Lower leg skin (tissue), 4 donors: ENCODE measurements at regions not wholly inside any gene's neighbourhood (a gene's known extent, or its start where the extent isn't known, plus 50 kb on each side); places are given as distances from the start of the nearest gene placed in this dataset.

Experiments
- DNase-seq, 2 donors: peaks; one replicate each; pipeline ENCODE4 v3.0.0-alpha.2; 2019; ENCODE audit warnings: low spot score in 2 of 2
- H3K4me3 ChIP-seq: fragments of 200-600 bp; sonication (generic); 2 replicates; pipeline ENCODE4 v1.5.1; 2017; ENCODE audit warnings: mild to moderate bottlenecking, low read depth; ENCODE audit not compliant: poor library complexity, severe bottlenecking
- POLR2A ChIP-seq, 2 donors: fragments of 450-650 bp; IDR thresholded peaks; one replicate each; pipeline ENCODE4 v1.6.1; 2016 to 2017; ENCODE audit warnings: antibody characterized with exemption in 2 of 2, mild to moderate bottlenecking in 1 of 2, moderate library complexity in 1 of 2
- WGBS, 2 donors: methylation state at CpG; one replicate each; pipeline ENCODE4 v1.1.5; 2018; 5-methylcytosine and 5-hydroxymethylcytosine counted together
- intact Hi-C: fragments of 100-400 bp; cut with DNase I; formaldehyde crosslinking; loops from one replicate; pipeline ENCODE4 v1.15.0; 2023; ENCODE audit warnings: low total_unique reads
- TF ChIP-seq, protein P1 (sequence below), 3 donors: fragments of 450-650 bp; IDR thresholded peaks; one replicate each; pipeline ENCODE4 v1.5.1; 2016; ENCODE audit warnings: antibody characterized with exemption in 3 of 3, mild to moderate bottlenecking in 3 of 3, moderate library complexity in 2 of 3

DNA sequence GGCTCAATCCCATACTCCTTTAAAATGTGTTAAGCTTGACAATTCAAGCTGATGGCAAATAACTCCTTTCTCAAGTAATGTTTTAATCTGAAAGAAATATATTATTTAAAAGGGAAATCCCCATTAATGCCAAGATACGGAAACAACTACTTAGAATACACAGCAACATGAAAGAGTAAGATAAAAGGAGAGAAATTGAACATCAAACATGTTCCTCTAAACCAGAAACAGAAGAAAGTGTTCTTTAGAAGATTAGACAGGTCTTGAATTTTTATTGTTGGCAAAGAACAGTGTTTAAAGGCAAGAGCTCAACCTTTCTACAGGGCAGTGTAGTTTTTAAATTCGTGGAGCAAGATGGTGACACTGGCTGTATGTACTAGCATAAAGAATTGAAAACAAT lies 105.8 kb upstream of the NRIP1 start:
- TF ChIP-seq POLR2A (IDR thresholded peaks at IDR 0.05), result no peak
- TF ChIP-seq, protein P1, sequence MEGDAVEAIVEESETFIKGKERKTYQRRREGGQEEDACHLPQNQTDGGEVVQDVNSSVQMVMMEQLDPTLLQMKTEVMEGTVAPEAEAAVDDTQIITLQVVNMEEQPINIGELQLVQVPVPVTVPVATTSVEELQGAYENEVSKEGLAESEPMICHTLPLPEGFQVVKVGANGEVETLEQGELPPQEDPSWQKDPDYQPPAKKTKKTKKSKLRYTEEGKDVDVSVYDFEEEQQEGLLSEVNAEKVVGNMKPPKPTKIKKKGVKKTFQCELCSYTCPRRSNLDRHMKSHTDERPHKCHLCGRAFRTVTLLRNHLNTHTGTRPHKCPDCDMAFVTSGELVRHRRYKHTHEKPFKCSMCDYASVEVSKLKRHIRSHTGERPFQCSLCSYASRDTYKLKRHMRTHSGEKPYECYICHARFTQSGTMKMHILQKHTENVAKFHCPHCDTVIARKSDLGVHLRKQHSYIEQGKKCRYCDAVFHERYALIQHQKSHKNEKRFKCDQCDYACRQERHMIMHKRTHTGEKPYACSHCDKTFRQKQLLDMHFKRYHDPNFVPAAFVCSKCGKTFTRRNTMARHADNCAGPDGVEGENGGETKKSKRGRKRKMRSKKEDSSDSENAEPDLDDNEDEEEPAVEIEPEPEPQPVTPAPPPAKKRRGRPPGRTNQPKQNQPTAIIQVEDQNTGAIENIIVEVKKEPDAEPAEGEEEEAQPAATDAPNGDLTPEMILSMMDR (IDR thresholded peaks at IDR 0.05), result no peak
- no peak overlapping the region for H3K4me3 ChIP-seq
- intact Hi-C loops, result no loop called here
- WGBS, 2 donors, result 50 to 53% methylated on average over 2 of the region's 2 CpGs
- DNase-seq, result no peak

DNA sequence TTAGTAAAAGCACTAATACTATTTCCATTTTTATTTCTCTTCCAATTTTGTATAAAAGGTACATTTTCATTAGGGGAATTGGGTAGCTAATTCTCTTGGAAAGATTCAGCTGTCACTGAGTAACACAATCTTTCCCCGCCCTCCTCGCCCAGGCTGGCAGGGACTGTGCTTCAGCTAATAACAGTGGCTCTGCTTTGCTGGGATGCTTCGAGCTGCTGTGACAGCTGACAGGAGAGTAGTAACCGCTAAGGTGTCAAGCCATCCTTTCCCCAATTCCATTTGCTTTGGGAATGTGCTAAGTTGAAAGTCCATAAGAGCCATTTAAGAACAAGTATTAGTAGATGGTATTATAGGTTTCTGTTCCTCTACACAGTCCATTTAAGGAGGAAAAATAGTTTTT lies 106.7 kb upstream of the NRIP1 start:
- DNase-seq, result no peak
- 73 to 78% methylated on average over 4 of the region's 4 CpGs for WGBS, 2 donors
- intact Hi-C loops, result no loop called here
- TF ChIP-seq POLR2A (IDR thresholded peaks at IDR 0.05), result no peak
- TF ChIP-seq, protein P1 (IDR thresholded peaks at IDR 0.05), result no peak
- H3K4me3 ChIP-seq, result no peak overlapping the region

DNA sequence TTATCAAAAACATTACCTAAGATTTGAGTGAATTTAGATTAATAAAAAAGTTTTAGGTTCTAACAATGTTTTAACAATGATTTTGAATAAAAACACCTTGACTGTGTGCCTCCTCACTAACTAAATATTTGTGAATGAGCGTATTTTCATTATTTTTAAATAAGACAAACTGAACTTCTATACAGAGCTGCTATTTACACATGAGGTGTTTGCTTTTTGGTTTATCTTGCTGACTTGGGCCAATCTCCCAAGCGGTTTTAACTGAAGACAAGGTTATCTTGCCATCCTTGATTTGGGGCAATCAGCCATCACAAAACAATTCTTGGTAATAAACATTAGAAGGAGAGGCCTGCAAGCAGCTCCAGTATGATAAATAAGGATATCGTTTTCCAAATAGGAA lies 108.2 kb upstream of the NRIP1 start:
- intact Hi-C loops, result no loop called here
- DNase-seq, result no peak
- H3K4me3 ChIP-seq, result no peak overlapping the region
- WGBS, 2 donors, result 71% methylated on average over 3 of the region's 3 CpGs
- TF ChIP-seq, protein P1 (IDR thresholded peaks at IDR 0.05), result no peak
- TF ChIP-seq POLR2A (IDR thresholded peaks at IDR 0.05), result no peak

DNA sequence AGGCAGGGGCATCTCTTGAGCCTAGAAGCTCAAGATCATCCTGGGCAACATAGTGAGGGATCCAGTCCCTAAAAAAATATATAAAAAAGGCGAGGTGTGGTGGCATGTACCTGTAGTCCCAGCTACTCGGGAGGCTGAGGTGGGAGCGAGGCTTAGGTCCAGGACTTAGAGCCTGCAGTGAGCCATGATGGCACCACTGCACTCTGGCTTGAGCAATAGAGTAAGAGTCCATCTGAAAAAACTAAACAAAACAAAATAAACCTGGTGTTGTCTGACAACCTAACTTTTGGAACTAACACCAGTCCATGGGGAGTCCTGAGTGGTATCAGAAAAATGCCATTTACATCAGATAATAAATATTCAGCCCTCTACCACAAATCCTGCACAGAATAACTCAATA lies 110.1 kb upstream of the NRIP1 start:
- intact Hi-C loops, result no loop called here
- WGBS, 2 donors, result 95 to 96% methylated on average over 3 of the region's 3 CpGs

DNA sequence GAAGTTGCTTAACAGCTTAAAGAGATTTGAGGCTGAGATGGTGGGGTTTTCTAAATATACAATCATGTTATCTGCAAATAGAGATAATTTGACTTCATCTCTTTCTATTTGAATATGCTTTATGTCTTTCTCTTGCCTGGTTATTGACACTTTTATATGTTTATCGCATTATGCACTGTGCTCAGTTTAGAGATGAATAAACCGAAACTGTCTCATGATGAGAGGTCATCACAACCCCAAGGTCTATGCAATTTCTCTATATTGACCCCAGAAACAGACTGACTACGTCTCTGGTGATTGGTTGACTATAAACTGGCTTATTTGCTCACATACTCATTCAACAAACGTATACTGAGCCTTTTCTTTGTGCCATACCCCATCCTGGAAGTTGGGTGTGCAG lies 117.9 kb upstream of the NRIP1 start:
- H3K4me3 ChIP-seq, result no peak overlapping the region
- no peak for DNase-seq
- TF ChIP-seq POLR2A (IDR thresholded peaks at IDR 0.05), result no peak
- TF ChIP-seq, protein P1 (IDR thresholded peaks at IDR 0.05), result no peak
- intact Hi-C loops, result no loop called here
- WGBS, 2 donors, result 84 to 86% methylated on average over 4 of the region's 4 CpGs

More for the DNA sequence above, 110.1 kb upstream of the NRIP1 start:
- DNase-seq, result no peak
- no peak overlapping the region for H3K4me3 ChIP-seq
- no peak for TF ChIP-seq POLR2A (IDR thresholded peaks at IDR 0.05)
- TF ChIP-seq, protein P1 (IDR thresholded peaks at IDR 0.05), result no peak

DNA sequence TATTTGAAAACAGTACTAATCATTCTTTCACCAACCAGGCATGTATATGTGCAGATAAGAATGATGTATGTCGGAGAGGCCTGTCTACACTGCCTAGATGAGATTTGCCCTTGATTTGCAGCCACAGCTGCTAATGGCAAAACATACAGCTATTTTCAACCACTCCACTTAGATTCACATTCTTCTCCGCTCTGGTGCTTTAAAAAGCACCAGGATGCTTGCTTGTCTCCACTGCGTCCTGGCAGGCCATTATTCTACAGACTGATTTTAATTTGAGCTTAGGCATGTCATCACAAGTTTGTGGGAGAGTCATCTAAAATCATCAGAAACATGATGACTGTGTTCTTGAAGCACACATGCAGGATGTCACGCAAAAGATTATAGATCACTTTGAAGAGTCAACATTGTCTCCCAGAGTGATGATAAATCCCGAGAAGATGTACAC lies 119.0 kb upstream of the NRIP1 start:
- no peak for DNase-seq
- 56 to 62% methylated on average over 5 of the region's 5 CpGs for WGBS, 2 donors
- no peak for TF ChIP-seq POLR2A (IDR thresholded peaks at IDR 0.05)
- TF ChIP-seq, protein P1 (IDR thresholded peaks at IDR 0.05), result no peak
- intact Hi-C loops, result no loop called here
- no peak overlapping the region for H3K4me3 ChIP-seq
